ENCODE measurements at regions not wholly inside any gene's neighbourhood (a gene's known extent, or its start where the extent isn't known, plus 50 kb on each side); places are given as distances from the start of the nearest gene placed in this dataset.

- no peaks in the 10 kb centered on the region for H3K4me1 ChIP-seq
- H3K4me3 ChIP-seq (ENCODE audit: low read depth, low read length) = no peak overlapping the region
- no peaks in the 10 kb centered on the region for H3K79me2 ChIP-seq
- TF ChIP-seq CTCF (IDR thresholded peaks at IDR 0.05) = no peak
- no peak overlapping the region for H3K27ac ChIP-seq
- H3K36me3 ChIP-seq (ENCODE audit: control insufficient read depth, insufficient read depth, low read length) = no peaks in the 10 kb centered on the region
- no peak overlapping the region for H3K9ac ChIP-seq
- no peak overlapping the region for H2AFZ ChIP-seq
- H3K4me2 ChIP-seq (ENCODE audit: low read length) = no peak overlapping the region
- H3K27me3 ChIP-seq (ENCODE audit: control insufficient read depth, insufficient read depth, low read length) = no peaks in the 10 kb centered on the region
- no peaks in the 10 kb centered on the region for H3K9me3 ChIP-seq (ENCODE audit: control insufficient read depth, low read length)
These were observed 694.2 kb upstream of the CDH7 start for GRCh38 chr18:65056575-65056974.

DNA sequence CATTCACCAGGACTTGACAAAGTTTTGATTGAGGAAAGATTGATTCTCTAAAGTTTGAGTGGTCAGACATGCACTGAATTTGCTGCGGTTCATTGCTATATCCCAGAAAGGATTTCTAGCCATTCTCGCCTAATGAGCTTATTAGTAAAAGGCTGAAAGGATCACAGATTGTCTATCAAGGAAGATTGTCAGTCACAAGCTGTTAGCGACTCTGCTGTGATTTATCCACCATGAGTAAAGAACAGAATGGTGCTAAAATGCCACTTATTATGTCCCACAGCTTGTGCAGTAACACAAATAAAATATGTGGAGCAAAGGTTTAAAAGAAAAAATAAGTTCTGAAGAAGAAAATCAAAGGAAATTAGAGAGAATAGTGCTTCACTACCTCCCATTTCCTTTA lies 701.2 kb upstream of the CDH7 start:
- no peak for TF ChIP-seq CTCF (IDR thresholded peaks at IDR 0.05)
- no peaks in the 10 kb centered on the region for H3K79me2 ChIP-seq
- H3K9me3 ChIP-seq (ENCODE audit: control insufficient read depth, low read length) = no peaks in the 10 kb centered on the region
- no peaks in the 10 kb centered on the region for H3K27me3 ChIP-seq (ENCODE audit: control insufficient read depth, insufficient read depth, low read length)
- no peaks in the 10 kb centered on the region for H3K36me3 ChIP-seq (ENCODE audit: control insufficient read depth, insufficient read depth, low read length)
- no peak overlapping the region for H2AFZ ChIP-seq
- no peak overlapping the region for H3K4me3 ChIP-seq (ENCODE audit: low read depth, low read length)
- no peak overlapping the region for H3K4me2 ChIP-seq (ENCODE audit: low read length)
- no peak overlapping the region for H3K9ac ChIP-seq
- no peak overlapping the region for H3K27ac ChIP-seq
- no peaks in the 10 kb centered on the region for H3K4me1 ChIP-seq

DNA sequence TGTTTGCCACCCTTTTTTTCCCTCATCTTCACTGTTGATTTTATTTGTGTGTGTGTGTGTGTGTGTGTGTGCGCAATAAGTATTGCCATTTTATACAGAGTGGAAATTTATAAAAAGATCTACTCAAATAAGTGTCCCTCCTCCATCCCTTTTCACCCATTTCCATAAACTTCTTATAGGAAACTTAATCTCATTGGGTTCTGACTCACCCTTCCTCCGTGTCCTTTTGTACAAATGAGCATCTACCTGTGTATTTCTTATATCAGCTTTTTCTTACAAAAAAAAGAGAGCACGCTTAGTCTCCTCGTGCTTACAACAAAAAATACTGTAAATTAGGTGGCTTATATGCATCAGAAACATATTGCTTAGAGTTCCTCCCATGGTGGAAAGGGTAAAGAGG lies 711.2 kb upstream of the CDH7 start:
- H3K36me3 ChIP-seq (ENCODE audit: control insufficient read depth, insufficient read depth, low read length) = no peaks in the 10 kb centered on the region
- no peaks in the 10 kb centered on the region for H3K4me1 ChIP-seq
- no peak overlapping the region for H2AFZ ChIP-seq
- no peak for TF ChIP-seq CTCF (IDR thresholded peaks at IDR 0.05)
- H3K27ac ChIP-seq = no peak overlapping the region
- no peaks in the 10 kb centered on the region for H3K27me3 ChIP-seq (ENCODE audit: control insufficient read depth, insufficient read depth, low read length)
- no peak overlapping the region for H3K4me2 ChIP-seq (ENCODE audit: low read length)
- H3K9me3 ChIP-seq (ENCODE audit: control insufficient read depth, low read length) = no peaks in the 10 kb centered on the region
- no peaks in the 10 kb centered on the region for H3K79me2 ChIP-seq
- no peak overlapping the region for H3K9ac ChIP-seq
- no peak overlapping the region for H3K4me3 ChIP-seq (ENCODE audit: low read depth, low read length)

- Histone ChIP-seq H3K9ac (no peak overlapping the region), H3K4me3 (ENCODE audit: low read depth, low read length) (no peak overlapping the region), H3K36me3 (ENCODE audit: control insufficient read depth, insufficient read depth, low read length) (no peaks in the 10 kb centered on the region), H3K27me3 (ENCODE audit: control insufficient read depth, insufficient read depth, low read length) (no peaks in the 10 kb centered on the region), H2AFZ (no peak overlapping the region), H3K4me2 (ENCODE audit: low read length) (no peak overlapping the region), H3K9me3 (ENCODE audit: control insufficient read depth, low read length) (no peaks in the 10 kb centered on the region), H3K79me2 (no peaks in the 10 kb centered on the region), H3K27ac (no peak overlapping the region), H3K4me1 (no peaks in the 10 kb centered on the region)
- TF ChIP-seq CTCF (IDR thresholded peaks at IDR 0.05) = no peak
These were observed 715.1 kb upstream of the CDH7 start for GRCh38 chr18:65035701-65036100.

- no peak for TF ChIP-seq CTCF (IDR thresholded peaks at IDR 0.05)
These were observed 725.1 kb upstream of the CDH7 start for GRCh38 chr18:65025756-65026155.

More at GRCh38 chr18:65025756-65026155, 725.1 kb upstream of the CDH7 start:
- Histone ChIP-seq H3K79me2 (no peaks in the 10 kb centered on the region), H3K36me3 (ENCODE audit: control insufficient read depth, insufficient read depth, low read length) (no peaks in the 10 kb centered on the region), H3K27ac (no peak overlapping the region), H3K4me1 (no peaks in the 10 kb centered on the region), H3K9ac (no peak overlapping the region), H2AFZ (no peak overlapping the region), H3K4me2 (ENCODE audit: low read length) (no peak overlapping the region), H3K4me3 (ENCODE audit: low read depth, low read length) (no peak overlapping the region), H3K27me3 (ENCODE audit: control insufficient read depth, insufficient read depth, low read length) (no peaks in the 10 kb centered on the region), H3K9me3 (ENCODE audit: control insufficient read depth, low read length) (no peaks in the 10 kb centered on the region)
